ENCODE measurements at regions not wholly inside any gene's neighbourhood (a gene's known extent, or its start where the extent isn't known, plus 50 kb on each side); places are given as distances from the start of the nearest gene placed in this dataset.

- Histone ChIP-seq H3K27me3 (no peaks in the 10 kb centered on the region), H3K4me3 (no peak overlapping the region), H3K4me1 (no peaks in the 10 kb centered on the region), H3K9me3 (no peaks in the 10 kb centered on the region), H3K27ac (no peak overlapping the region), H3K36me3 (no peaks in the 10 kb centered on the region)
- intact Hi-C loops (cut with DNase I): no loop called here
- 71 to 74% methylated on average over 5 of the region's 5 CpGs for WGBS, 2 donors
- no peak for DNase-seq
- TF ChIP-seq POLR2AphosphoS5 (IDR thresholded peaks at IDR 0.05) (no peak), EP300 (IDR thresholded peaks at IDR 0.05) (no peak), POLR2A (IDR thresholded peaks at IDR 0.05) (no peak)
- TF ChIP-seq, protein P1, sequence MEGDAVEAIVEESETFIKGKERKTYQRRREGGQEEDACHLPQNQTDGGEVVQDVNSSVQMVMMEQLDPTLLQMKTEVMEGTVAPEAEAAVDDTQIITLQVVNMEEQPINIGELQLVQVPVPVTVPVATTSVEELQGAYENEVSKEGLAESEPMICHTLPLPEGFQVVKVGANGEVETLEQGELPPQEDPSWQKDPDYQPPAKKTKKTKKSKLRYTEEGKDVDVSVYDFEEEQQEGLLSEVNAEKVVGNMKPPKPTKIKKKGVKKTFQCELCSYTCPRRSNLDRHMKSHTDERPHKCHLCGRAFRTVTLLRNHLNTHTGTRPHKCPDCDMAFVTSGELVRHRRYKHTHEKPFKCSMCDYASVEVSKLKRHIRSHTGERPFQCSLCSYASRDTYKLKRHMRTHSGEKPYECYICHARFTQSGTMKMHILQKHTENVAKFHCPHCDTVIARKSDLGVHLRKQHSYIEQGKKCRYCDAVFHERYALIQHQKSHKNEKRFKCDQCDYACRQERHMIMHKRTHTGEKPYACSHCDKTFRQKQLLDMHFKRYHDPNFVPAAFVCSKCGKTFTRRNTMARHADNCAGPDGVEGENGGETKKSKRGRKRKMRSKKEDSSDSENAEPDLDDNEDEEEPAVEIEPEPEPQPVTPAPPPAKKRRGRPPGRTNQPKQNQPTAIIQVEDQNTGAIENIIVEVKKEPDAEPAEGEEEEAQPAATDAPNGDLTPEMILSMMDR (IDR thresholded peaks at IDR 0.05): no peak
Measured at GRCh38 chr3:70488131-70488530, 175.7 kb upstream of the MDFIC2 start.

DNA sequence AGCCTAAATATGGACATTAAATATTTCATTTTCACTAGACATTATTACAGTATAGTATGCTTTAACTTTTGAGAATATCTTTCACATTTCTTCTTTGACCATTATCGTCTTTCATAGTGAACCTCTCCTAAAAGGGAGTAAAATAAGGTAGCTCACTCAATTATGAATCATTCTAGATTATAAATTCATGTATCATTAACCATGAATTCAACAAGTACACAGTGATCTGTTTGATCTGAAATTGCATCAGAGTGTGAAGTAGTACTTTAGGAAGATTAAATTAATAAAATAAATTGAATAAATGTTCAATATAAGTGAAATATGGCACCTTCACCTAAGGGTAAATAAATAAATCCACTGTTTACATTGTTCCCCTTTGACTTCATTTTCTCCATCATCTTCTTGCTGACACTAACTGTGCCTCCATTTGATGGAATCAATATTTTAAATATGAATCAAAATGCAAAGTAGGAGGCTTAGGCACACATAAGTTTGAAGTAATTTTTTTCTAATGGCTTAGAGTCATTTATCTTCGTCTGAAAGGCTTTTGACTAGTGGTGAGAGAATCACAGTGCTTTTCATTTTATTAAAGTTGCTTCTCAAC lies 174.1 kb upstream of the MDFIC2 start:
- WGBS, 2 donors: 70 to 84% methylated on average over 2 of the region's 2 CpGs
- no peaks in the 10 kb centered on the region for H3K9me3 ChIP-seq
- peaks cover 0 to 2% (median 0%) of the 10 kb centered on the region in 4 donors for H3K4me1 ChIP-seq
- H3K4me3 ChIP-seq: no peak overlapping the region
- TF ChIP-seq, protein P1 (IDR thresholded peaks at IDR 0.05): no peak
- TF ChIP-seq EP300 (IDR thresholded peaks at IDR 0.05): no peak
- intact Hi-C loops (cut with DNase I): no loop called here
- no peak for DNase-seq
- H3K27me3 ChIP-seq: no peaks in the 10 kb centered on the region
- no peaks in the 10 kb centered on the region for H3K36me3 ChIP-seq
- H3K27ac ChIP-seq: no peak overlapping the region

- DNase-seq: no peak
- intact Hi-C loops (cut with DNase I): no loop called here
- no peaks in the 10 kb centered on the region for H3K27me3 ChIP-seq
- no peak overlapping the region for H3K4me3 ChIP-seq
- no peak overlapping the region for H3K27ac ChIP-seq
- 72 to 84% methylated on average over 2 of the region's 2 CpGs for WGBS, 2 donors
- no peaks in the 10 kb centered on the region for H3K36me3 ChIP-seq
- peaks cover 0 to 9% (median 8%) of the 10 kb centered on the region in 4 donors for H3K4me1 ChIP-seq
- no peaks in the 10 kb centered on the region for H3K9me3 ChIP-seq
- TF ChIP-seq, protein P1 (IDR thresholded peaks at IDR 0.05): no peak
- TF ChIP-seq EP300 (IDR thresholded peaks at IDR 0.05): no peak
- TF ChIP-seq POLR2AphosphoS5 (IDR thresholded peaks at IDR 0.05): no peak
- TF ChIP-seq POLR2A (IDR thresholded peaks at IDR 0.05): no peak
Measured at GRCh38 chr3:70476174-70476573, 163.7 kb upstream of the MDFIC2 start.

DNA sequence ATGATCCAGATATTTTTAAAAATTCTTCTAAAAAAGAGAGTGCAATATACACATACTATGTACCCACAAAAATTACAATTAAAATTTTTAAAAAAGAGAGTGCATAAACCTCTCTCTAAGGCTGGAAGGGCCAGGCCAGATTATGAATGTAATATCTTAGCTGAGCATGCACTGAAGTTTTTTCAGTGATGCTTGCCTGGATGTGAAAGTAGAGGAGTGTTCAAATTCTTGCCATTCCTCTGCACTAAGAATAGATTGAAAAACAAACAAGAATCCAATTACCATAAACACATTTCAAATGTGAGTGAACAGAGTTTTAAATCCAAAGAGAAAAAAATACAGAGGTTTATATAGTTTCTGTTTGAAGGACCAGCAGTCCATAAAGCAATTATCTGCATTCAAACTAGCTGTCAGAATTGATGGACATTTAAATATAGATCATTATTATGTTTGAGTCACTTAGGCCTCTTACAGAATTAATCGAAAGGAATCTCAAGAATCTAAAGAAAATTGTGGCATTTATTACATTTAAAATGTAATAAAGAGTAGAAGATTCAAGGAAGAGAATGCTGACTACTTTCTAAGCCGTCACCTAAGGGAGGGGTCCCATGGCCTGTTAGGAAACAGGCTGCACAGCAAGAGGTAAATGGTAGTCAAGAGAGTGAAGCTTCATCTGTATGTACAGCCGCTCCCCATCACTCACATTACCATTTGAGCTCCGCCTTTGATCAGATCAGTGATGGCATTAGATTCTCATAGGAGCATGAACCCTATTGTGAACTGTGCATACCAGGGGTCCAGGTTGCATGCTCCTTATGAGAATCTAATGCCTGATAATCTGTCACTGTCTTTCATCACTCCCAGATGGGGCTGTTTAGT lies 159.3 kb upstream of the MDFIC2 start:
- Histone ChIP-seq H3K27me3 (no peaks in the 10 kb centered on the region), H3K4me1 (peaks cover 0 to 11% (median 10%) of the 10 kb centered on the region in 4 donors), H3K27ac (peak overlapping the region in 1 of 4 donors; percentile 66), H3K9me3 (no peaks in the 10 kb centered on the region), H3K4me3 (no peak overlapping the region), H3K36me3 (no peaks in the 10 kb centered on the region)
- 76 to 89% methylated on average over 4 of the region's 4 CpGs for WGBS, 2 donors
- TF ChIP-seq EP300 (IDR thresholded peaks at IDR 0.05): no peak
- TF ChIP-seq, protein P1 (IDR thresholded peaks at IDR 0.05): no peak
- TF ChIP-seq POLR2A (IDR thresholded peaks at IDR 0.05): no peak
- no peak for DNase-seq
- intact Hi-C loops (cut with DNase I): no loop called here

All from sigmoid colon (tissue), 6 donors.